GM12874 (cell line): ENCODE measurements at regions not wholly inside any gene's neighbourhood (a gene's known extent, or its start where the extent isn't known, plus 50 kb on each side); places are given as distances from the start of the nearest gene placed in this dataset.

Experiments
- CTCF ChIP-seq: IDR thresholded peaks from 2 replicates; pipeline ENCODE4 v1.5.1; 2011; ENCODE audit warnings: low read depth, mild to moderate bottlenecking, control low read depth, low read length, moderate library complexity; ENCODE audit not compliant: insufficient read depth

GRCh38 chr7:67947646-67948045 is 951.0 kb downstream of the TYW1 start:
- no peak for TF ChIP-seq CTCF

GRCh38 chr7:67950321-67951083 is 953.9 kb downstream of the TYW1 start:
- no peak for TF ChIP-seq CTCF

- no peak for TF ChIP-seq CTCF
Measured at GRCh38 chr7:67955061-67955460, 958.4 kb downstream of the TYW1 start.

GRCh38 chr7:67962863-67963262 is 966.2 kb downstream of the TYW1 start:
- TF ChIP-seq CTCF = no peak

GRCh38 chr7:67976490-67976889 is 979.9 kb downstream of the TYW1 start:
- no peak for TF ChIP-seq CTCF

GRCh38 chr7:67983486-67983885 is 986.9 kb downstream of the TYW1 start:
- TF ChIP-seq CTCF = no peak

GRCh38 chr7:67984326-67984725 is 987.7 kb downstream of the TYW1 start:
- no peak for TF ChIP-seq CTCF

GRCh38 chr7:67989142-67989541 is 992.5 kb downstream of the TYW1 start:
- TF ChIP-seq CTCF = no peak
